GM18519 (cell line): ENCODE measurements at regions not wholly inside any gene's neighbourhood (a gene's known extent, or its start where the extent isn't known, plus 50 kb on each side); places are given as distances from the start of the nearest gene placed in this dataset.

Source experiments
- ATAC-seq: cut with Tn5 transposase; IDR thresholded peaks from one replicate; pipeline ENCODE4 v1.9.1; 2021; ENCODE audit warnings: mild to moderate bottlenecking, moderate library complexity; ENCODE audit not compliant: unreplicated experiment, low FRiP score

DNA sequence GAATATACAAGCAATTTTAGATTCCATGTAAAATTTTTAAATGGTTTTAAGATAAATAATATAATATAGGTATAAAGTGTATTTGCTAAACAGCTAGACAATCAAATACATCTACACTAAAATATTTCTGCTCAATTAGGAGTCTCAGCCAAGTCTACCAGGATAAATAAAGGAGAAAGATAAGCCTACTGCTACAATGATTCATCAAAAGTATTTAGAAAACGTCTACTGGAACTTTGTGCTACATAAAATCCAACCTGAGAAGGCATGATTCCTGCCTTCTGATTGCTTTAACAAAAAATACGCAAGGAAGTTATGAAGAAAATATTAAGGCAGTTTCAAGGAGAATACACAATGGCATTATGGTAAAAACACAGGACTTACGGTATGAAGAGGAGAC lies 570.6 kb downstream of the EFNA5 start:
- no peak for ATAC-seq

DNA sequence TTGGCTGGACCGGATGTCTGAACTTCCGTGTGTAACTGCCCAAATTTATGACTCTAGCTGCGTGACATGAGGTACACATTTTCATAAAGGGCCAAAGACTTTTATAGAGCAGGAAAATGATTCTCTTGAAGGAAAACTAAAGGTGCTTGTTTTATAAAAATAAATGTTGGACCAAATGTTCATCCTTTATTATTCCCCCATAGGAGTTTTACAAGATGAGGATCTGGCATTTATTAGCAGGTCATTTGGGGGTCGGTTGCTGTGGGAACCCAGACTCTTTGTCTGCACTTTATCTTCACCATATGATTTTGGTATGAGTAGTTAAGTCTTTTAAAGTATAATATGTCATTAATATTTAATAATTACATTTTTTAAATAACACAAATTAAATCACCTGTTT lies 571.2 kb downstream of the EFNA5 start:
- ATAC-seq, result no peak

DNA sequence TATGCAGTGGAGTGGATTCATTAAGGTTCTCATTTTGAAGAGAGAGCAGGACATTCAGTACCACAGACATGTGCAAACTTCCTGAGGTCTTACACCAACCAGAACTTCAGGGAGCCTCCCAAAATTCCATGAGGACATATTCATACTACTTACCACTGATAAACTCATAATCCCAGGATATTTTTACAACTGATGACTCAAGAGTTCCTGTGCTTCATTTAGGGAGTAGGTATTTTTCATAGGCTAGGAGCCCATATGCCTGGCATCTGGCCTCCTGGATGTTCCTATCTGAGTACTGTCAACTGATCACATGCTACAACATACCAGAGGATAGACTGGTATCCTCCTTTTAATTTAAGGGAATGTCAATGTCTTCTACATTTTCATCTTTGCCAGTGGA lies 578.0 kb downstream of the EFNA5 start:
- ATAC-seq, result no peak

DNA sequence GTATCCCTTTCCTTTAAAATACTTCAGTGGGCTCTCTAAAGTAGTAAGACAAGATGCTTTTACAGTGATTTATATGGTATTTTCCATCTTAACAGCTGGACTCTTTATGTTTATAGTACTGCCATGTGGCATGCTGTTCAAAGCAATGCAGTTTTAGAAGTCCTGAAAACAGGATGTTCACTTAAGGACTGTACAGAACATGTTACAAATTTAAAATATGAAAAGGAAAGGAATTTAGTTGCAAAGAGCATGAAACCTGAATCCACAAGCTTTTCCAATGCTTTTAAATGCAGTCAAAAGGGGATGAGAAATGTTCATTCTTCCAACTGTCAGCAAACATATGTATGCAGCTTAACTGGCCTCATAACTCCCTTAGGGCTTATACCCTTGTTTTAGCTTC lies 580.2 kb downstream of the EFNA5 start:
- no peak for ATAC-seq

DNA sequence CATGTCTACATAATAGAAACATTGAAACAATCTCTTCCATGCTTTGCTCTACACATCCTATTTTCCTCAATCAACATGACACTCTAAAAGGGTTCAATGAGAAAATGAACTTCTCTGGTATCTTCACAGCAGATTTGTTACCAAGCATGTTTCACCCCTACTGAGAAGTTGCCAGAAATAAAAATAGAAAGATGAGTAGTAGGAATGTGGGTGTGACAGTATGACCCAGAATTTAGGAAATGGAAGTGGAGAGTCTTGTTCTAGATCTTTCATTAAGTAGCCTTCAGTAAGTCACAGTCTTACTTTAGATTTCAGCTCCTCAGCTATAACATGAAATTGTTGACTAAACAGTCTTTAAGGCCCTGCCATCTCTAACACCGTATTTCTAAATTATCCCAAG lies 581.8 kb downstream of the EFNA5 start:
- no peak for ATAC-seq

DNA sequence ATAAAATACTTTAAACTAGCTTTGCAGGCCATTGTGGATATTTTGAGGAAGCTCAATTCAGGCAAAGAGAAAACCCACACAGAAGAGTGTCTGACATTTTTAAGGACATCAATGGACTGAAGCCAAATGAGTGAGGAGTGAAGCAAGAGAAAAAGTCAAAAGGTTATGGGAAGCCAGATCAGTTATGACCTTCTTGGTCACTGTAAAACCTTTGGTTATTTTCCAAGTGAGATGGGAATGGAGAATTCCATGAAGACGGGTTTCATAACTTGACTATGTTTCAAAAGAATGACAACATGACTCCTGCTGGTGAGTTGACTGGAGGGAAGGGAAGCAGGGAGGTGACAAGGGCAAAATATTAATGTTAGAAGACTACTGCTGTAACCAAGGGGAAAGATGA lies 585.2 kb downstream of the EFNA5 start:
- no peak for ATAC-seq

DNA sequence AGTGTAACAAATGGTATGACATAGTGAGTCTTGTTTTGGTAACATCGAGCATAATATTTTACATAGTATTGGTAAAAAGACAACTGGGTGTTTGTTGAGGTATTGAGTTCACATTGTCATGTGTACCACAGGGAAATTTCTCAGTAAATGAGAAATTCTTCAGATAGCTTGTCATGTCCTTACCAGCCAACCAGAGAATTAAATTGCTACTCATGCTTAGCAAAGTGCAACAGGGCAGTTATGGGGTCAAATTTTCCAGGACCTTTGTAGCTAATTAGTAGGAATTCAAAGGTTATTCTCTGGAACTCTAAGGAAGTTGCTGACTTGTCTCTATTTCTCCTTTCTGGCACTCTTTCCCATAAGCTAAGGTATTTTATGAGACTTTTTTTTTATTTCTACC lies 595.7 kb downstream of the EFNA5 start:
- ATAC-seq, result no peak

DNA sequence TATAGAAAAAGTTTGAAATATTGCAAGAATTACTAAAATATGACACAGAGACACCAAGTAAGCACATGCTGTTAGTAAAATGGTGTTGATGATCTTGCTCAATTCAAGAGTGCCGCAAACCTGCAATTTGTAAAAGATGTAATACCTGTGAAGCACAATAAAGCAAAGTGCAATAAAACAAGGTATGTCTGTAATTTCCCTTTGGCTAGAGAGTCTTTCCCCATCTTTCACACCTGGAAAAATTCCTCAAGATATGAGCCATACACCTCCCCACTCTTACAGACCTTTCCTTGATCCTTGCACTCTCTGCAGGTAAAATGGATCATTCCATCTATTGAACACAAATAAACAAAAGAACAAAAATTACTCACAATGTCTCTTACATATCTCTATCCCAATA lies 597.8 kb downstream of the EFNA5 start:
- ATAC-seq, result no peak

DNA sequence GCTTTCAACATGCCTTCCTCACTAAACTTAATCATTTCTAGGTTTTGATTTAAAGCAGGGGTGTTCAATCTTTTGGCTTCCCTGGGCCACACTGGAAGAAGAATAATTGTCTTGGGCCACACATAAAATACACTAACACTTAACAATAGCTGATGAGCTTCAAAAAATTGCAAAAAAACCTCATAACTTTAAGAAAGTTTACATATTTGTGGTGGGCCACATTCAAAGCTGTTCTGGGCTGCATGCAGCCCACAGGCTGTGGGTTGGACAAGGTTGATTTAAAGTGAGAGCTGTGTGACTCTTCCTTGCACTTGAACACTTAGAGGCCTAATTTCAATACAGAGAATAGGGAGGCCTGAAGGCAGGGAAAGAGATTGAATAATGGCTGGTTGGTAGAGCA lies 598.3 kb downstream of the EFNA5 start:
- ATAC-seq, result no peak

DNA sequence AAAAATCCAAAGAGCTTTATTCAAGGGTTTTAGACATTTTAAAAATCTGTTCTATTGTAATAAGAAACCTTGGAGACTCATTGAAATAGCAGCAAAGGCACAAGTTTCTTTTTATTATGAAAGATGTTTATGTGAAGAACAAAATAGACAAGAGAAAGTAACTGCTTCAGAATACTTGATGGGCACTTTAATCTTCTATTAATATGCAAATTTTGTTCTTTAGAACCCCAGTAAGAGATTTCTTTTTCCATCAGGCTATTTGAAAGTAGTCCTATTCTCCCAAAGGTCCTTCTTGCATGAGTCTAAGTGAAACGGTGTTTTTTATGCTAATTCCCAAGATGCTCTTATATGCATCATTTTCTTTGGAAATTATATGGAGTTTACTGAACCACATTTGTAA lies 602.0 kb downstream of the EFNA5 start:
- no peak for ATAC-seq

DNA sequence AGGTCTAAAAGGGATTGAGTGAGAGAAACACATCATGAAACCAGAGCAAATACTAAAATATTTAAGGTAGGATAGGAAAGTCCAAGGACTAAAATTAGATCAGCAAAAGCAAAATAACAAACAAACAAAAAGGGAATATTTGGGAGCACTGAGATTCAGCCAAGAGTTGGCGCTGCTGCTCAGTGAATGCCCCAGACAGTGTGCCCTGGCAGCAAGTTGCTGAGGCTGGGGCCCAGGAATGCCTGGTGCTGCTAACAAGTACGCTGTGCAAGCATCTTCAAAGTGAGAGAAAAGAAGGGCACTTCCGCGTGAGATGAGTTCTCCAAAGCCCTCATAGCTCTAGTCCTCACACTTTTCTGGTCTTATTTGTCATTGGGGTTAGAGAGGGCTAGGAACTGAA lies 603.3 kb downstream of the EFNA5 start:
- ATAC-seq, result no peak

DNA sequence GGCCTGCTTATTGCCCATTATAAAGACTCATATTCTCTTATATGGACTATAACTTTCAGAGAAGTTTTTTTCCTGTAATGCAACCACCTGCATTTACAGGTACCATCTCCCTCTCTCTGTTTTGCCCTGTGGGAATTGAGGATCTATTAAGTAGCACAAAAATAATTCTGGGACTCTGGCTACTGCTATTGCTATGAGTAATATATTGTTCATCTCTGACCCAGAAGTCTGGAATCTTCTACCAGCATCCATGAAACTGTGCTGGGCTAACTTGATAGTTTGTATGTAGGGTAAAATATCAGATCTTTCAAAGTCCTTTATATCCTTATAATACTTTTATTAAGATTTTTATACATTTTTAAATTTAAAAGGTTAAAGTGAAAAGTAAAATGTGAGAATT lies 607.2 kb downstream of the EFNA5 start:
- ATAC-seq, result no peak

DNA sequence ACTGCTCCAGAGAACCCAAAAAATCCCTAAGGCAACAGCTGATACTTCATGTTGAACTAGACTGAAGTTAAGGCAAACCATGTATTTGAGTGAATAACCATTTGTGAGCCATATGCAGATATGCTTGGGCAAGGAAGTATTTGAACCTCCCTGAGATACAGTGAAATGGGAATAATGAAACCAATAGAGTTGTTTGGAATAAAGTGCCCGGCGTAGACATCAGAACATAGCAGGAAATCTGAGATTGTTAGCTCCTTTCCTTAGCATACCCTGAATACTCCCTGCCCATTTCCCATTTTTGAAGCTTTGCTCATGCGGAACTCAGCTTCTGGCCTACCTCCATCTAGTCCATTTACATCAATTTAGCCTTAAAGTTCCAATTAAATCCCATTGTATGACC lies 611.9 kb downstream of the EFNA5 start:
- no peak for ATAC-seq

DNA sequence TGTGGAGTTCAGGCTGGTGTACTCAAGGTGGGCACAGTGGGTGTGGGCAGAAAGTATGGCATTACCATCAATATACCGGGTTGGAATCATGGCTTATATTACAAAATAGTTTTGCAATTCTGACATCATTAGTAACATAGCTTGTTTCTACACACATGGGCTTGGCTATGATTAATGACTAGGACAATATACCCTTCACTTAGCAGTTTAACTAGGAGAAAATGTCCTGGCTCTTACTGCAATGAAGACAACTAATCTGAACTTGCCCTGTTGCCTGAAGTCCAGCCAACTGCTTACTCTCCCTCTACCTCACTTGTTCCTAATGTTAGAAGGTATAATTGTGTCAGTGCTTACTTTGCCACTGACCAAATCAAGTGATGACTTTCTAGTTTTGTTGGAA lies 612.5 kb downstream of the EFNA5 start:
- no peak for ATAC-seq

DNA sequence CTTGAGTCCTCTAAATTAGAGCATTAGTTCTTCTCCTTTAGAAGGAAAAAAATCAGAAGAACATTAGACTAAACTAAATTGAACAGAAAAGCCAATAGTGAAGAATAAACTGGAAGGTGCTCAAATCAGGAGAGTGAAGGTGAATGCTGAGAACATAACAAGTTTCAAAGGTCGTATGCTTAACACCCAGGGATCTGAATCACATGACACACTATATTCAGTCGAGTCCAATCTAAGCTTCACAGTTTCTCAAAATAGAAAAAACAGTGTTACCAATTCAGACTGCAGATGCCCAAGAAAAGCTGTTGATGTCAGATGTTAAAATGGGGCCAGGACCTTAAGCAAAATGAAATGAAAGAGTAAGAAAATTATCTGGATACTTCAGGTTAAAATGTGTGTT lies 614.5 kb downstream of the EFNA5 start:
- ATAC-seq, result no peak

DNA sequence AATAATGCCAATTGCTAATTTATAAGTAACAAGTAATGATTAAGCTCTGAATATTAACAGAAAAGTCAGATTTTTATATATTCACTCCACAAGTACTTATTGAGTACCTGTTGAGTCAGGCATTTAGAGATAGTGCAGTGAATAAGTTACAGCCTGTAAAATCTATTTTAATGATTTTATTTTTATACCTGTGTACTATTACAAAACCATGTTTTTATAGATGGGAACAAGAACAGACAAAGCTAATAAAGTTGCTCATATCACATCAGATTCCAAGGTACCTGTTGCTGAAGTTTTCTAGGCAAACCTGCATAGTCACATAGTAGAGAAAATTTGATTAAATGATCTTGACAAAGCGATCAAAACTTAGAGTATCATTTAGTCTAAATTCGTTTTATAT lies 623.7 kb downstream of the EFNA5 start:
- no peak for ATAC-seq

DNA sequence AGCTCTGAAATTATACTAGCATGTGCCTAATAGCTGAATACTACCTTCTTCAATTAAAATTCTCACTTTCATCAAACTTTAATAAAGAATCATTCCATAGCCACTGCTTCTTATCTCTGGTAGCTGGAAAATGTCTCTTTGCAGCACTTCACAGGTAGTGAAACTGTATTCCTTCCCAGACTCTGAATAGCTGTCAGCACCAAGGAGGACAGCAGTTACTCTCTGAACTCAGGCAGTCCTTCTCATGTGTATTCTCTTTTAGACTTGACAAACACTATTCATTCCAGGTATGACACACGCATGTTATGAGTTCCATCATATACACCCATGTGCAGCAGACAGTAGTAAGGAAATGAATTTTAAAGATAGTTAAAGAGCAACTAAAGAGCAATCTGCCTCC lies 627.1 kb downstream of the EFNA5 start:
- no peak for ATAC-seq

DNA sequence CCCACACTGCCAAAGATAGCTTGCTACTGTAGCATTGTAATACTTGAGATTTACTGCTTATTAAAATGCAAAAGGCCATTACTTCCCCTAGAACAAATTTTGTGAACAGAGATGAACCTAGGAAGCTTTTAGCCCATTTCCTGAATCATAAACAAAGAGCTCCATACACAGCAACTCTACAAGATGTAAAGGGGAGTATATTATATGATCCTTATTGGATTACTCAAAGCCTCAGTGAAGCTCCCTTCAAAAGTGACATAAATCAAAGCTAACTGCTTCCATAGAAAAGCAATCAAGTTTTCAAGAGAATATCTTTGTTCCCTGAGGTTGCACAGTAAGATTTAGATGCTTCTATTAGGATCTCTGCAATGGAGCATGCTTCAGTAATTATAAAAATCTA lies 629.8 kb downstream of the EFNA5 start:
- ATAC-seq, result no peak

DNA sequence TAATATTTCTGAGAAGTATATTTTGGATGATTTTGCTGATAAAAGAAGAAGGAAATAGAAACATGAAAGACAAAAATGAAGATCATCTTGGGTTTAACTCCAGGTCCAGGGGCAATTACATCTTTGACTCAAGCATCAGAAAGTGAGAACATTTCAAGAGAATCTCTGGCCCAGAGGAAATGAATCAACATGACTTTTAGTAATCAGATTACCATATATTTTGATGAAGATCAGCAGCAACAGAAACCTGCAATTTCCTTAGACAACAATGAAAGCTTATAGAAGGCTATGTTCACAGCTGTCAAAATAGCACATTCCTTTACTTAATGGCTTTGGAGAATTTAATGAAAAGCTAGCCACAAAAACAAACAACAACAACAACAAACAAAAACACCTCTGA lies 638.1 kb downstream of the EFNA5 start:
- no peak for ATAC-seq

DNA sequence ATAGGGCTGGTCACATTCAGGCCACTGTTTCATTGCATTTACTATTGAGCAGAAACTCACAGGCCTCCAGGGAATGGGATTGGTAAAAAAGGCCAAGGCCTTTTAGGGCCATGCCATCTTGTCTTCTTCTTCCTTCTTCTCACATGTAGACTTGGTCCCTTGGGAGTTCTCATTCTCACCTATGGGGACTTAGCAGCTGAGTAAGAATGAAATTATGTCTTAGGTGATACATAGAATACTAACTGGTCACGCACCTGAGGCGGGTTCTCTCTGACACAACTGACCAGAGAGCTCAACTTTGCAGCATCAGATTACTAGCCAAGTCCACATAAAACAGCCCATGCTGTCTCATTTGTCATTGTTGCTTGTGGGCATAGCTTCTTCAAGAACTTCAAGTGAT lies 641.8 kb downstream of the EFNA5 start:
- no peak for ATAC-seq

DNA sequence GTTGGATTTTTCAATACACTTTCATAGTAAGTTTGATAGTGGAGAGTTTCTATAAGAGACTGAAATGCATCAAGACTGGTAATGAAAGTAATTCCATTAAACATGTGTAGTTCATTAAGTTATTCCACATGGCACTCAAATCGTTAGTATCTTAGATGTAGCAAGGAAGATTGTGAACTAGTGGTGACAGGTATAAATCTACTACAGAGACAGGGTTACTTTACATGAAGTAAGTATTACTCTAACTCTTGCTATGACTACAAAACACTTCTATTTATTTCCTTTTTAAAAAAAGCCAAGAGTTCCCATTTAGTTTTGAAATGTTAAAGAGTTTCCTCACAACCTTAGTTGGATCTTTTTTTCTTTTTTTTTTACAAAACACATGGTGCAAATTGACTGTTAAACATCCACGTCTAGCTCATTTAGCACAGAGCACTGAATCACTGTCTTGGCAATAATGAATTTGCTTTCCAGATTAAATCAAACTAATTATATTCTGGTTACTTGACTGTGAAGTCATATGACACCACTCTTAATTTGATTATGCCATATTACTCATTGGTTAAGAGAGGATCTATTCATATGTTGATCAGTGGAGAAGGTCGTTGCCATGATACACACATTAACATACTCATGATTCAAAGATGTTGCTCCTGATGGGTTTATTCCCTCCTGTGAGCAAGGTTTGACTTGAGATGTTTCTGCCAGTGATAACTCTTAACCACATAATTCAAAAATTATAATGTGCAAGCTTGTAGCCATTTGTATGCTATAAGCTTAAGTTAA lies 644.8 kb downstream of the EFNA5 start:
- no peak for ATAC-seq

DNA sequence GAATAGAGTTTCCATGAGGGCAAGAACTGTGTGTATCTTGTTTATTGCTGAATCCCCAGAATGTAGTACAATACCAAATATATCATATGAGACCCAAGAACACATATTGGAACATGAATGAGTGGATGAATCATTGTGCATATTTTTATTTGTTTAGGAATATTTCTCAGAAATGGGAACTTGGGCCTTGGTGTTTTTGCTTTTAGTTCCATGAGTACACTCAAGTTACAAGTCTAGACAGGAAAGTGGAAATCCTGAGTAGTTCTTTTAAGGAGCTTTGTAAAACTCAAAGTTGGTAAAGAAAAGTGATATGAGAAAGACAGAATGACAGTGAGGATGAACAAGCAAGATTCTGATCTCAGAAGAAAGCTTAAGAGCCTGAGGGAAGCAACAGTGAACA lies 647.0 kb downstream of the EFNA5 start:
- no peak for ATAC-seq

DNA sequence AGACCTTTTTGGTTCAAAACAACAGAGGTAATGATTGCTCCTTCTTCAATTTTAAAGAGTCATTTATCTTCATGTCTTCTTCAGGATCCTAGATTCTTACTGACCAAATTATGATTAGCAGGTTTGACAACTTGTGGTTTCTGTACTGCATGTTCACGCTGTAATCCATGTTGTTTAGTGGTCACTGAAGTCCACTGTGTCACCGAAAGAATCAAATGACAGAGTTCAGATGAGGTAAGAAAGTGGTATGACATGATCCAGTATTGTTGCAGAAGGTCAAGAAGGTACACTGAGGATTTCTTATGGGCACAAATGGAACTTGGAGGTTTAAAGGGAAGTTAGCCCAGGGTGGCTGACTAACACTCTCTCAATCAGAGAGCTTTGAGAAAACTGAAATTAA lies 649.2 kb downstream of the EFNA5 start:
- no peak for ATAC-seq
